ENCODE measurements at regions not wholly inside any gene's neighbourhood (a gene's known extent, or its start where the extent isn't known, plus 50 kb on each side); places are given as distances from the start of the nearest gene placed in this dataset.
A peak's percentile ranks its signal among the peaks of the same experiment; 100 is the strongest.

GRCh38 chr1:233791372-233791703 is 113.1 kb upstream of the SLC35F3 start:
- WGBS (ENCODE audit: missing lambda C conversion rate), result 0% methylated on average over 1 of the region's 1 CpG
- ChIA-PET POLR2A (no interaction called here), CTCF (interaction anchor here (0.7 to 5.0 kb wide), 41 partner anchors 9 to 488 kb away, joined by 3 to 54 read pairs (median 4); partner anchors contain the start of gene SLC35F3)
- TF ChIP-seq KDM1A (IDR thresholded peaks at IDR 0.05; ENCODE audit: low read depth) (no peak), RAD21 (conservative IDR thresholded peaks at IDR 0.05 in 1 of 2, IDR thresholded peaks at IDR 0.05 in 1 of 2) (0 out of 5 replicates have a peak, but pooled peaks of 1 of the 2 experiments have one; percentile 5), EHMT2 (IDR thresholded peaks at IDR 0.05; ENCODE audit: low read depth) (no peak)
- Histone ChIP-seq H3K4me2 (no peak overlapping the region), H3K4me1 (no peaks in the 10 kb centered on the region), H3K4me3 (no peak overlapping the region), H3K9me3 (peaks cover 13% of the 10 kb centered on the region; the same call in 1 of the 3 replicates), H3K27ac (no peak overlapping the region)
- DNase-seq (ENCODE audit: low read depth in 1 of 2, low spot score in 1 of 2) (no peak), FAIRE-seq (no peak), ATAC-seq (no peak)

GRCh38 chr1:233791721-233792120 is 112.8 kb upstream of the SLC35F3 start:
- ATAC-seq, result no peak

More at GRCh38 chr1:233791721-233792120, 112.8 kb upstream of the SLC35F3 start:
- ChIA-PET CTCF (interaction anchor here (0.8 to 5.0 kb wide), 34 partner anchors 9 to 488 kb away, joined by 3 to 54 read pairs (median 4); partner anchors contain the start of gene SLC35F3), POLR2A (no interaction called here)
- Histone ChIP-seq H3K4me2 (no peak overlapping the region), H3K27ac (no peak overlapping the region), H3K9me3 (peaks cover 13% of the 10 kb centered on the region; the same call in 1 of the 3 replicates), H3K4me3 (no peak overlapping the region), H3K4me1 (no peaks in the 10 kb centered on the region)
- 70% methylated on average over 6 of the region's 6 CpGs for WGBS (ENCODE audit: missing lambda C conversion rate)
- FAIRE-seq (no peak), DNase-seq (ENCODE audit: low read depth in 1 of 2, low spot score in 1 of 2) (no peak)
- TF ChIP-seq REST (IDR thresholded peaks at IDR 0.05), result no peak
- TF ChIP-seq NR3C1 (IDR thresholded peaks at IDR 0.05), result no peak
- no peak for TF ChIP-seq SMC3 (IDR thresholded peaks at IDR 0.05)
- no peak for TF ChIP-seq ESRRA (IDR thresholded peaks at IDR 0.05; ENCODE audit: borderline replicate concordance, low read length)
- no peak for TF ChIP-seq MAFK (IDR thresholded peaks at IDR 0.05; ENCODE audit: partially characterized antibody)
- TF ChIP-seq CBX8 (IDR thresholded peaks at IDR 0.05), result no peak
- TF ChIP-seq GATA3 (IDR thresholded peaks at IDR 0.05; ENCODE audit: borderline replicate concordance), result no peak
- no peak for TF ChIP-seq CEBPB (IDR thresholded peaks at IDR 0.05)
- TF ChIP-seq, protein P1, sequence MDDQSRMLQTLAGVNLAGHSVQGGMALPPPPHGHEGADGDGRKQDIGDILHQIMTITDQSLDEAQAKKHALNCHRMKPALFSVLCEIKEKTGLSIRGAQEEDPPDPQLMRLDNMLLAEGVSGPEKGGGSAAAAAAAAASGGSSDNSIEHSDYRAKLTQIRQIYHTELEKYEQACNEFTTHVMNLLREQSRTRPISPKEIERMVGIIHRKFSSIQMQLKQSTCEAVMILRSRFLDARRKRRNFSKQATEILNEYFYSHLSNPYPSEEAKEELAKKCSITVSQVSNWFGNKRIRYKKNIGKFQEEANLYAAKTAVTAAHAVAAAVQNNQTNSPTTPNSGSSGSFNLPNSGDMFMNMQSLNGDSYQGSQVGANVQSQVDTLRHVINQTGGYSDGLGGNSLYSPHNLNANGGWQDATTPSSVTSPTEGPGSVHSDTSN (IDR thresholded peaks at IDR 0.05), result no peak
- no peak for TF ChIP-seq FOSB (CRISPR knock-in tag; IDR thresholded peaks at IDR 0.05)
- TF ChIP-seq POLR2A (IDR thresholded peaks at IDR 0.05; ENCODE audit: low read length), result no peak
- TF ChIP-seq ZC3H11A (IDR thresholded peaks at IDR 0.05), result no peak
- TF ChIP-seq SREBF2 (IDR thresholded peaks at IDR 0.05), result no peak
- TF ChIP-seq, protein P2, sequence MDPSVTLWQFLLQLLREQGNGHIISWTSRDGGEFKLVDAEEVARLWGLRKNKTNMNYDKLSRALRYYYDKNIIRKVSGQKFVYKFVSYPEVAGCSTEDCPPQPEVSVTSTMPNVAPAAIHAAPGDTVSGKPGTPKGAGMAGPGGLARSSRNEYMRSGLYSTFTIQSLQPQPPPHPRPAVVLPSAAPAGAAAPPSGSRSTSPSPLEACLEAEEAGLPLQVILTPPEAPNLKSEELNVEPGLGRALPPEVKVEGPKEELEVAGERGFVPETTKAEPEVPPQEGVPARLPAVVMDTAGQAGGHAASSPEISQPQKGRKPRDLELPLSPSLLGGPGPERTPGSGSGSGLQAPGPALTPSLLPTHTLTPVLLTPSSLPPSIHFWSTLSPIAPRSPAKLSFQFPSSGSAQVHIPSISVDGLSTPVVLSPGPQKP (IDR thresholded peaks at IDR 0.05; ENCODE audit: low read depth, low read length), result no peak
- no peak for TF ChIP-seq BHLHE40 (IDR thresholded peaks at IDR 0.05; ENCODE audit: low read depth, low read length)
- TF ChIP-seq TP53 (CRISPR knock-in tag; IDR thresholded peaks at IDR 0.05), result no peak
- no peak for TF ChIP-seq JUNB (IDR thresholded peaks at IDR 0.05)
- TF ChIP-seq, protein P3, sequence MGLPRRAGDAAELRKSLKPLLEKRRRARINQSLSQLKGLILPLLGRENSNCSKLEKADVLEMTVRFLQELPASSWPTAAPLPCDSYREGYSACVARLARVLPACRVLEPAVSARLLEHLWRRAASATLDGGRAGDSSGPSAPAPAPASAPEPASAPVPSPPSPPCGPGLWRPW (IDR thresholded peaks at IDR 0.05), result no peak
- TF ChIP-seq RCOR1 (IDR thresholded peaks at IDR 0.05; ENCODE audit: low read depth, low read length), result no peak
- TF ChIP-seq RARB (CRISPR knock-in tag; IDR thresholded peaks at IDR 0.05), result no peak

All from A549 (cell line).